Transverse colon (tissue), 4 donors: ENCODE measurements at regions not wholly inside any gene's neighbourhood (a gene's known extent, or its start where the extent isn't known, plus 50 kb on each side); places are given as distances from the start of the nearest gene placed in this dataset.
"Not testable (repeated sequence)": the region's sequence is repeated elsewhere in the genome, so short reads cannot be mapped to it uniquely, and the experiment has no call there.

ENCODE experiments used
- DNase-seq: peaks from one replicate; pipeline ENCODE4 v3.0.0-alpha.2; 2019
- H3K27ac ChIP-seq, 4 donors: fragments of 200-600 bp; sonication (generic); 2 replicates each; pipeline ENCODE4 v1.5.1; 2016 to 2018; ENCODE audit warnings: inconsistent platforms in 4 of 4
- H3K27me3 ChIP-seq: fragments of 200-600 bp; sonication (generic); 2 replicates; pipeline ENCODE4 v1.5.1; 2017; ENCODE audit warnings: inconsistent platforms
- H3K36me3 ChIP-seq, 4 donors: fragments of 200-600 bp; sonication (generic); 2 replicates each; pipeline ENCODE4 v1.5.1; 2017 to 2019; ENCODE audit warnings: inconsistent platforms in 4 of 4
- H3K4me1 ChIP-seq, 4 donors: fragments of 200-600 bp; sonication (generic); 2 replicates each; pipeline ENCODE4 v1.5.1; 2017 to 2020; ENCODE audit warnings: inconsistent platforms in 4 of 4
- H3K4me3 ChIP-seq, 4 donors: fragments of 200-600 bp; sonication (generic); 1 replicate in 1 of 4; 2 replicates in 3 of 4; pipeline versions ENCODE4 v1.5.1 to v1.6.1; 2017 to 2019; ENCODE audit warnings: inconsistent platforms in 4 of 4
- H3K9me3 ChIP-seq, 2 donors: fragments of 200-600 bp; sonication (generic); 2 replicates each; pipeline ENCODE4 v1.5.1; 2017 to 2019; ENCODE audit warnings: inconsistent platforms in 2 of 2
- CTCF ChIP-seq, 5 experiments: fragments of 200-600 bp in 3 of 5; fragments of 450-650 bp in 2 of 5; sonication (generic) in 3 of 5; IDR thresholded peaks; 1 replicate in 2 of 5; 2 replicates in 3 of 5; pipeline ENCODE4 v1.5.1; 2016 to 2017; ENCODE audit warnings: antibody characterized with exemption in 5 of 5, inconsistent platforms in 3 of 5, mild to moderate bottlenecking in 2 of 5, moderate library complexity in 1 of 5
- EP300 ChIP-seq: sonication (generic); formaldehyde crosslinking; IDR thresholded peaks from one replicate; pipeline ENCODE4 v1.6.1; 2017; ENCODE audit warnings: antibody characterized with exemption, low read depth
- POLR2A ChIP-seq: fragments of 450-650 bp; IDR thresholded peaks from one replicate; pipeline ENCODE4 v1.6.1; 2016; ENCODE audit warnings: antibody characterized with exemption, mild to moderate bottlenecking, moderate library complexity
- POLR2AphosphoS5 ChIP-seq, 3 donors: sonication (generic); formaldehyde crosslinking; IDR thresholded peaks; one replicate each; pipeline ENCODE4 v1.6.1; 2016; ENCODE audit warnings: antibody characterized with exemption in 3 of 3
- WGBS, 2 donors: methylation state at CpG; one replicate each; pipeline ENCODE4 v1.1.5; 2018; ENCODE audit warnings: low coverage in 1 of 2; 5-methylcytosine and 5-hydroxymethylcytosine counted together
- in situ Hi-C, 4 donors: fragments of 200-750 bp; cut with MboI; loops; one replicate each; pipeline versions ENCODE4 v1.15.0 to v1.15.1; 2017; ENCODE audit warnings: low sequenced_read_pairs in 3 of 4, low pct_ligation_motif_present in 1 of 4, low pct_unique_long_range_greater_than_20kb in 1 of 4
- intact Hi-C: fragments of 100-400 bp; cut with DNase I; formaldehyde crosslinking; loops from one replicate; pipeline ENCODE4 v1.15.1; 2023; ENCODE audit warnings: low total_unique reads

GRCh38 chr4:124455671-124456070, 256.9 kb downstream of the ANKRD50 start:
- peaks cover 0 to under 1% of the 10 kb centered on the region in 2 donors for H3K9me3 ChIP-seq
- TF ChIP-seq POLR2AphosphoS5 (IDR thresholded peaks at IDR 0.05) (no peak), POLR2A (no peak), EP300 (no peak), CTCF (IDR thresholded peaks at IDR 0.05) (no peak)
- no peak overlapping the region for H3K4me3 ChIP-seq
- DNase-seq, result no peak
- no peaks in the 10 kb centered on the region for H3K36me3 ChIP-seq
- WGBS, 2 donors, result 82 to 95% methylated on average over 3 of the region's 3 CpGs
- no peaks in the 10 kb centered on the region for H3K4me1 ChIP-seq
- H3K27ac ChIP-seq, result no peak overlapping the region
- in situ Hi-C loops, result no loop called here
- intact Hi-C loops, result no loop called here
- no peaks in the 10 kb centered on the region for H3K27me3 ChIP-seq

- H3K36me3 ChIP-seq, result no peaks in the 10 kb centered on the region
- no peaks in the 10 kb centered on the region for H3K27me3 ChIP-seq
- DNase-seq, result no peak
- H3K4me3 ChIP-seq, result no peak overlapping the region
- TF ChIP-seq EP300 (no peak), POLR2A (no peak), CTCF (IDR thresholded peaks at IDR 0.05) (no peak), POLR2AphosphoS5 (IDR thresholded peaks at IDR 0.05) (no peak)
- 68 to 71% methylated on average over 3 of the region's 3 CpGs for WGBS, 2 donors
- H3K4me1 ChIP-seq, result no peaks in the 10 kb centered on the region
- peaks cover 11 to 20% of the 10 kb centered on the region in 2 donors for H3K9me3 ChIP-seq
- in situ Hi-C loops, result no loop called here
- intact Hi-C loops, result no loop called here
- H3K27ac ChIP-seq, result peak overlapping the region in 2 of 4 donors; percentile 9 to 16
Measured at GRCh38 chr4:124459196-124459940, 253.2 kb downstream of the ANKRD50 start.

- H3K4me3 ChIP-seq, result no peak overlapping the region
- in situ Hi-C loops (no loop called here), intact Hi-C loops (no loop called here)
- no peak for TF ChIP-seq CTCF (IDR thresholded peaks at IDR 0.05)
- TF ChIP-seq POLR2A, result no peak
- no peak for TF ChIP-seq EP300
- no peak for TF ChIP-seq POLR2AphosphoS5 (IDR thresholded peaks at IDR 0.05)
- WGBS, 2 donors, result 64 to 86% methylated on average over 5 of the region's 5 CpGs
- H3K36me3 ChIP-seq, result no peaks in the 10 kb centered on the region
- no peaks in the 10 kb centered on the region for H3K27me3 ChIP-seq
- peak overlapping the region in 2 of 4 donors; percentile 9 to 16 for H3K27ac ChIP-seq
- no peak for DNase-seq
- no peaks in the 10 kb centered on the region for H3K4me1 ChIP-seq
- peaks cover 11 to 20% of the 10 kb centered on the region in 2 donors for H3K9me3 ChIP-seq
Measured at GRCh38 chr4:124459941-124460310, 252.6 kb downstream of the ANKRD50 start.

- H3K9me3 ChIP-seq, result peaks cover 11 to 20% of the 10 kb centered on the region in 2 donors
- 91% methylated on average over 6 to 7 of the region's 7 CpGs for WGBS, 2 donors
- H3K27me3 ChIP-seq, H3K4me3 ChIP-seq, intact Hi-C loops, in situ Hi-C loops, H3K27ac ChIP-seq, H3K4me1 ChIP-seq, H3K36me3 ChIP-seq, DNase-seq: not testable (repeated sequence)
Measured at GRCh38 chr4:124461592-124461991, 250.9 kb downstream of the ANKRD50 start.
